H9 (cell line): ENCODE measurements at regions not wholly inside any gene's neighbourhood (a gene's known extent, or its start where the extent isn't known, plus 50 kb on each side); places are given as distances from the start of the nearest gene placed in this dataset.

Experiments
- DNase-seq: peaks from one replicate; pipeline ENCODE4 v3.0.0-alpha.2; 2017
- H2AFZ ChIP-seq: one replicate; pipeline ENCODE4 v1.6.1; 2013; ENCODE audit warnings: mild to moderate bottlenecking, low read length, control low read depth, moderate library complexity
- H2AK5ac ChIP-seq: 2 replicates; pipeline ENCODE4 v1.6.1; 2013; ENCODE audit warnings: low read length, control low read depth, mixed read lengths; ENCODE audit not compliant: insufficient read length
- H2BK120ac ChIP-seq: one replicate; pipeline ENCODE4 v1.6.1; 2013; ENCODE audit warnings: low read depth, mild to moderate bottlenecking, low read length, control low read depth, inconsistent platforms; ENCODE audit not compliant: poor library complexity, severe bottlenecking
- H2BK12ac ChIP-seq: 2 replicates; pipeline ENCODE4 v1.6.1; 2013; ENCODE audit warnings: low read length, control low read depth, mixed read lengths, low read depth; ENCODE audit not compliant: insufficient read length
- H2BK15ac ChIP-seq: 2 replicates; pipeline ENCODE4 v1.6.1; 2013; ENCODE audit warnings: low read depth, low read length, control low read depth
- H2BK20ac ChIP-seq: one replicate; pipeline ENCODE4 v1.6.1; 2013; ENCODE audit warnings: low read depth, mild to moderate bottlenecking, low read length, control low read depth, inconsistent platforms; ENCODE audit not compliant: poor library complexity, severe bottlenecking
- H2BK5ac ChIP-seq: 2 replicates; pipeline ENCODE4 v1.6.1; 2013; ENCODE audit warnings: low read length, control low read depth, mixed read lengths; ENCODE audit not compliant: insufficient read length
- H3K14ac ChIP-seq: 2 replicates; pipeline ENCODE4 v1.6.1; 2013; ENCODE audit warnings: low read length, control low read depth; ENCODE audit not compliant: insufficient read depth
- H3K18ac ChIP-seq: 2 replicates; pipeline ENCODE4 v1.6.1; 2013; ENCODE audit warnings: low read depth, mild to moderate bottlenecking, mixed read lengths, low read length, control low read depth; ENCODE audit not compliant: insufficient read length
- H3K23ac ChIP-seq: 2 replicates; pipeline ENCODE4 v1.6.1; 2013; ENCODE audit warnings: low read length, control low read depth, mixed read lengths, low read depth; ENCODE audit not compliant: insufficient read length
- H3K23me2 ChIP-seq: 2 replicates; pipeline ENCODE4 v1.6.1; 2013; ENCODE audit warnings: low read depth, mild to moderate bottlenecking, mixed read lengths, low read length, control low read depth; ENCODE audit not compliant: insufficient read length, poor library complexity, severe bottlenecking
- H3K27ac ChIP-seq: 2 replicates; pipeline ENCODE4 v1.5.1; 2013; ENCODE audit warnings: low read length, control low read depth, mixed read lengths, low read depth; ENCODE audit not compliant: insufficient read length
- H3K27me3 ChIP-seq: 2 replicates; pipeline ENCODE4 v1.6.1; 2013; ENCODE audit warnings: low read length, control low read depth, inconsistent platforms; ENCODE audit not compliant: insufficient read depth
- H3K4ac ChIP-seq: 2 replicates; pipeline ENCODE4 v1.6.1; 2013; ENCODE audit warnings: low read depth, mild to moderate bottlenecking, control low read depth, inconsistent platforms, low read length, moderate library complexity
- H3K4me1 ChIP-seq: 2 replicates; pipeline ENCODE4 v1.6.1; 2013; ENCODE audit warnings: low read length, control low read depth, inconsistent platforms; ENCODE audit not compliant: insufficient read depth
- H3K4me2 ChIP-seq: 2 replicates; pipeline ENCODE4 v1.6.1; 2013; ENCODE audit warnings: low read length, control low read depth, mixed read lengths; ENCODE audit not compliant: insufficient read length, insufficient read depth
- H3K56ac ChIP-seq: 2 replicates; pipeline ENCODE4 v1.6.1; 2013; ENCODE audit warnings: low read depth, mild to moderate bottlenecking, mixed read lengths, low read length, control low read depth; ENCODE audit not compliant: insufficient read length
- H3K79me1 ChIP-seq: 2 replicates; pipeline ENCODE4 v1.6.1; 2013; ENCODE audit warnings: low read depth, mild to moderate bottlenecking, moderate library complexity, low read length, control low read depth, inconsistent platforms; ENCODE audit not compliant: insufficient read depth, poor library complexity, severe bottlenecking
- H3K79me2 ChIP-seq: 2 replicates; pipeline ENCODE4 v1.6.1; 2013; ENCODE audit warnings: low read length, control low read depth, inconsistent platforms; ENCODE audit not compliant: insufficient read depth
- H3K9ac ChIP-seq: 2 replicates; pipeline ENCODE4 v1.6.1; 2013; ENCODE audit warnings: low read length, control low read depth, mixed read lengths; ENCODE audit not compliant: insufficient read length; ENCODE audit errors: extremely low read depth
- H3K9me3 ChIP-seq: one replicate; pipeline ENCODE4 v1.6.1; 2013; ENCODE audit warnings: low read depth, low read length, inconsistent platforms; ENCODE audit not compliant: control insufficient read depth
- H3T11ph ChIP-seq: one replicate; pipeline ENCODE4 v1.6.1; 2013; ENCODE audit warnings: mild to moderate bottlenecking, low read length, control low read depth, inconsistent platforms
- H4K20me1 ChIP-seq: one replicate; pipeline ENCODE4 v1.6.1; 2013; ENCODE audit not compliant: control insufficient read depth, insufficient read length, insufficient read depth
- H4K5ac ChIP-seq: 2 replicates; pipeline ENCODE4 v1.6.1; 2013; ENCODE audit warnings: low read depth, mild to moderate bottlenecking, mixed read lengths, low read length, control low read depth; ENCODE audit not compliant: insufficient read length
- H4K8ac ChIP-seq: replicated peaks from 2 replicates; pipeline ENCODE4 v1.6.1; 2013; ENCODE audit warnings: low read length, control low read depth, mixed read lengths, low read depth; ENCODE audit not compliant: insufficient read length
- H4K91ac ChIP-seq: 2 replicates; pipeline ENCODE4 v1.6.1; 2013; ENCODE audit warnings: low read depth, mild to moderate bottlenecking, moderate library complexity, mixed read lengths, low read length, control low read depth; ENCODE audit not compliant: insufficient read length
- H3K27ac Mint-ChIP-seq, 3 experiments: 2 replicates in 2 of 3; 3 replicates in 1 of 3; pipeline ENCODE4 v1.8.0; 2020 to 2021; ENCODE audit warnings: mixed read lengths in 3 of 3, mild to moderate bottlenecking in 1 of 3, moderate library complexity in 1 of 3
- H3K27me3 Mint-ChIP-seq: 2 replicates; pipeline ENCODE4 v1.8.0; 2021; ENCODE audit warnings: low read depth, mild to moderate bottlenecking, moderate library complexity, mixed read lengths
- H3K36me3 Mint-ChIP-seq, 3 experiments: 2 replicates in 2 of 3; 3 replicates in 1 of 3; pipeline ENCODE4 v1.8.0; 2020 to 2021; ENCODE audit warnings: low read depth in 3 of 3, mixed read lengths in 3 of 3; ENCODE audit not compliant: insufficient read depth in 1 of 3
- H3K4me1 Mint-ChIP-seq, 2 experiments: 2 replicates each; pipeline ENCODE4 v1.8.0; 2020; ENCODE audit warnings: mixed read lengths in 2 of 2
- H3K4me3 Mint-ChIP-seq, 2 experiments: 2 replicates in 1 of 2; 3 replicates in 1 of 2; pipeline ENCODE4 v1.8.0; 2020 to 2021; ENCODE audit warnings: mild to moderate bottlenecking in 2 of 2, mixed read lengths in 2 of 2, moderate library complexity in 1 of 2
- H3K9me3 Mint-ChIP-seq, 2 experiments: 2 replicates in 1 of 2; 3 replicates in 1 of 2; pipeline ENCODE4 v1.8.0; 2020; ENCODE audit warnings: mild to moderate bottlenecking in 2 of 2, mixed read lengths in 2 of 2, moderate library complexity in 1 of 2
- WGBS: extraction: QIAGEN DNeasy Blood & Tissue Kit; methylation state at CpG from one replicate; pipeline ENCODE4 v1.1.7; 2013; ENCODE audit warnings: missing lambda C conversion rate, low lambda C conversion rate, mixed read lengths; ENCODE audit not compliant: insufficient read length; ENCODE audit errors: extremely low coverage; 5-methylcytosine and 5-hydroxymethylcytosine counted together
- TF ChIP-seq, protein P1 (sequence below): fragments of 200-600 bp; sonication (generic); conservative IDR thresholded peaks from 3 replicates; pipeline ENCODE4 v1.8.0; 2021; ENCODE audit warnings: antibody characterized with exemption, mild to moderate bottlenecking

DNA sequence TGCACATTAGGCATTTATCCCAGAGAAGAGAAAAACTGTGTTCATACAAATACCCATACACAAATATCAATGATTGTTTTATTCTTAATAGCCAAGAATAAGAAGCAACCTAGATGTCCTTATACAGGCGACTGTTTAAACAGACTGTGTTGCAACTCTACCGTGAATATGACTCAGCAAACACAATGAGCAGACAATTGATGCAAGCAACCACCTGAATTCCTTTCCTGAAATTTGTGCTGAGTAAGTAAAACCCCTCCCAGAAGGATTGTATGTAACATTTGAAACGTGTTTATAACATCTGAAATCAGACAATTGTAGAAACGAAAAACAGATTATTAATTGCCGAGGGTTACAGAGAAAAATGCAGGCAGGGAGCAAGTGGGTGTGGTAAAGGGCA lies 621.9 kb upstream of the SOX11 start:
- TF ChIP-seq, protein P1, sequence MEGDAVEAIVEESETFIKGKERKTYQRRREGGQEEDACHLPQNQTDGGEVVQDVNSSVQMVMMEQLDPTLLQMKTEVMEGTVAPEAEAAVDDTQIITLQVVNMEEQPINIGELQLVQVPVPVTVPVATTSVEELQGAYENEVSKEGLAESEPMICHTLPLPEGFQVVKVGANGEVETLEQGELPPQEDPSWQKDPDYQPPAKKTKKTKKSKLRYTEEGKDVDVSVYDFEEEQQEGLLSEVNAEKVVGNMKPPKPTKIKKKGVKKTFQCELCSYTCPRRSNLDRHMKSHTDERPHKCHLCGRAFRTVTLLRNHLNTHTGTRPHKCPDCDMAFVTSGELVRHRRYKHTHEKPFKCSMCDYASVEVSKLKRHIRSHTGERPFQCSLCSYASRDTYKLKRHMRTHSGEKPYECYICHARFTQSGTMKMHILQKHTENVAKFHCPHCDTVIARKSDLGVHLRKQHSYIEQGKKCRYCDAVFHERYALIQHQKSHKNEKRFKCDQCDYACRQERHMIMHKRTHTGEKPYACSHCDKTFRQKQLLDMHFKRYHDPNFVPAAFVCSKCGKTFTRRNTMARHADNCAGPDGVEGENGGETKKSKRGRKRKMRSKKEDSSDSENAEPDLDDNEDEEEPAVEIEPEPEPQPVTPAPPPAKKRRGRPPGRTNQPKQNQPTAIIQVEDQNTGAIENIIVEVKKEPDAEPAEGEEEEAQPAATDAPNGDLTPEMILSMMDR: no peak
- Histone ChIP-seq H3K27me3 (no peaks in the 10 kb centered on the region), H4K8ac (no peak overlapping the region), H4K5ac (no peak overlapping the region), H3K4me1 (peaks cover 3% of the 10 kb centered on the region; the same call in 1 of the 2 replicates), H2BK20ac (no peak overlapping the region), H3K79me2 (no peaks in the 10 kb centered on the region), H3K14ac (no peak overlapping the region), H3K4me2 (no peak overlapping the region), H3K79me1 (no peaks in the 10 kb centered on the region), H3K9ac (no peak overlapping the region), H3K23ac (no peak overlapping the region), H3K27ac (no peak overlapping the region), H2BK120ac (no peak overlapping the region), H2BK5ac (no peak overlapping the region), H3T11ph (no peak overlapping the region), H4K20me1 (no peaks in the 10 kb centered on the region), H3K23me2 (no peaks in the 10 kb centered on the region), H4K91ac (no peak overlapping the region), H3K9me3 (no peaks in the 10 kb centered on the region), H2BK12ac (no peak overlapping the region), H2AFZ (no peak overlapping the region), H3K56ac (no peak overlapping the region), H2BK15ac (no peak overlapping the region), H3K18ac (no peak overlapping the region), H3K4ac (no peak overlapping the region), H2AK5ac (no peak overlapping the region)
- no peak for DNase-seq
- Mint-ChIP-seq H3K4me3 (no peak overlapping the region), H3K9me3 (no peaks in the 10 kb centered on the region), H3K4me1 (peaks cover 5 to 15% of the 10 kb centered on the region in 2 experiments), H3K27me3 (no peaks in the 10 kb centered on the region), H3K27ac (no peak overlapping the region), H3K36me3 (no peaks in the 10 kb centered on the region)
- no CpG with 5 or more reads among the region's 5 CpGs for WGBS
